Keratinocyte (primary cell): ENCODE measurements at regions not wholly inside any gene's neighbourhood (a gene's known extent, or its start where the extent isn't known, plus 50 kb on each side); places are given as distances from the start of the nearest gene placed in this dataset.

Experiments used
- DNase-seq: peaks from one replicate; pipeline ENCODE4 v3.0.0-alpha.2; 2011; ENCODE audit warnings: low read depth, missing footprints, low spot score
- FAIRE-seq: peaks from 2 replicates; lab custom pipeline; 2011; peaks lifted over from hg19 to GRCh38; lab: Jason Lieb, UNC
- H2AFZ ChIP-seq: 2 replicates; pipeline ENCODE4 v1.6.0; 2012; ENCODE audit warnings: low read length, control low read depth, inconsistent platforms; ENCODE audit not compliant: control insufficient read depth
- H3K27ac ChIP-seq: 2 replicates; pipeline ENCODE4 v1.5.1; 2011; ENCODE audit warnings: low read length; ENCODE audit not compliant: control insufficient read depth, insufficient read depth
- H3K27me3 ChIP-seq: 3 replicates; pipeline ENCODE4 v1.6.0; 2011; ENCODE audit warnings: low read length; ENCODE audit not compliant: control insufficient read depth, insufficient read depth; ENCODE audit errors: extremely low read depth
- H3K36me3 ChIP-seq, 2 experiments: 2 replicates in 1 of 2; 3 replicates in 1 of 2; pipeline ENCODE4 v1.5.1; 2011; ENCODE audit warnings: low read length in 2 of 2, mild to moderate bottlenecking in 1 of 2; ENCODE audit not compliant: control insufficient read depth in 2 of 2, insufficient read depth in 2 of 2; ENCODE audit errors: extremely low read depth in 1 of 2
- H3K4me1 ChIP-seq: 3 replicates; pipeline ENCODE4 v1.5.1; 2011; ENCODE audit warnings: low read length; ENCODE audit not compliant: control insufficient read depth, insufficient read depth; ENCODE audit errors: extremely low read depth
- H3K4me2 ChIP-seq: 3 replicates; pipeline ENCODE4 v1.6.0; 2011; ENCODE audit warnings: low read depth, low read length; ENCODE audit not compliant: control insufficient read depth, insufficient read depth; ENCODE audit errors: extremely low read depth
- H3K4me3 ChIP-seq, 3 experiments: fragments of 200-600 bp in 1 of 3; sonication (generic) in 1 of 3; 2 replicates in 2 of 3; 3 replicates in 1 of 3; pipeline ENCODE4 v1.5.1; 2011 to 2016; ENCODE audit warnings: low read length in 3 of 3, mild to moderate bottlenecking in 3 of 3, control low read depth in 2 of 3, inconsistent platforms in 1 of 3, low read depth in 1 of 3, mixed read lengths in 1 of 3, mixed run types in 1 of 3, moderate library complexity in 1 of 3; ENCODE audit not compliant: control insufficient read depth in 2 of 3, insufficient read depth in 2 of 3; ENCODE audit errors: extremely low read depth in 1 of 3
- H3K79me2 ChIP-seq: 2 replicates; pipeline ENCODE4 v1.6.0; 2012; ENCODE audit warnings: low read length; ENCODE audit not compliant: control insufficient read depth, insufficient read depth
- H3K9ac ChIP-seq: 3 replicates; pipeline ENCODE4 v1.6.0; 2011; ENCODE audit warnings: low read length; ENCODE audit not compliant: control insufficient read depth, insufficient read depth; ENCODE audit errors: extremely low read depth
- H3K9me1 ChIP-seq: 3 replicates; pipeline ENCODE4 v1.6.0; 2011; ENCODE audit warnings: low read length; ENCODE audit not compliant: control insufficient read depth, insufficient read depth; ENCODE audit errors: extremely low read depth
- H3K9me3 ChIP-seq: 2 replicates; pipeline ENCODE4 v1.5.1; 2012; ENCODE audit warnings: low read depth, low read length; ENCODE audit not compliant: control insufficient read depth
- H4K20me1 ChIP-seq: 3 replicates; pipeline ENCODE4 v1.6.0; 2011; ENCODE audit warnings: low read length; ENCODE audit not compliant: control insufficient read depth, insufficient read depth; ENCODE audit errors: extremely low read depth
- CTCF ChIP-seq, 3 experiments: IDR thresholded peaks in 1 of 3; conservative IDR thresholded peaks in 1 of 3; optimal IDR thresholded peaks in 1 of 3; 2 replicates in 2 of 3; 3 replicates in 1 of 3; pipeline versions ENCODE3 to v1.5.1; 2011; ENCODE audit warnings: low read length in 3 of 3, mild to moderate bottlenecking in 3 of 3, moderate library complexity in 2 of 3, control low read depth in 1 of 3, inconsistent platforms in 1 of 3; ENCODE audit not compliant: insufficient read depth in 2 of 3; ENCODE audit errors: extremely low read depth in 1 of 3
- EZH2 ChIP-seq: IDR thresholded peaks from one replicate; pipeline ENCODE4 v1.6.1; 2012; ENCODE audit warnings: inconsistent platforms, mild to moderate bottlenecking, low read length, moderate library complexity
- dilution Hi-C: fragments of 300-500 bp; cut with MboI; formaldehyde crosslinking; loops from one replicate; pipeline ENCODE4 v1.7.0; 2020; ENCODE audit warnings: low sequenced_read_pairs; ENCODE audit not compliant: extremely low pct_ligation_motif_present

GRCh38 chr5:34551911-34552433, 104.2 kb upstream of the RAI14 start:
- Histone ChIP-seq H3K79me2 (no peaks in the 10 kb centered on the region), H3K36me3 (no peaks in the 10 kb centered on the region), H3K9me1 (no peaks in the 10 kb centered on the region), H3K4me1 (peaks cover 5% of the 10 kb centered on the region), H3K27me3 (no peaks in the 10 kb centered on the region), H3K4me3 (no peak overlapping the region), H2AFZ (no peak overlapping the region), H3K4me2 (no peak overlapping the region), H3K9ac (no peak overlapping the region), H4K20me1 (no peaks in the 10 kb centered on the region), H3K27ac (no peak overlapping the region), H3K9me3 (peaks cover 2% of the 10 kb centered on the region)
- dilution Hi-C loops: no loop called here
- FAIRE-seq (no peak), DNase-seq (no peak)
- TF ChIP-seq EZH2 (no peak), CTCF (optimal IDR thresholded peaks at IDR 0.05 in 1 of 3, IDR thresholded peaks at IDR 0.05 in 1 of 3, conservative IDR thresholded peaks at IDR 0.05 in 1 of 3; ENCODE audit: extremely low read depth in 1 of 3, insufficient read depth in 2 of 3, low read length in 3 of 3) (no peak)

- dilution Hi-C loops: no loop called here
- H3K9me1 ChIP-seq: no peaks in the 10 kb centered on the region
- no peak overlapping the region for H3K27ac ChIP-seq
- no peaks in the 10 kb centered on the region for H3K9me3 ChIP-seq
- peaks cover 5% of the 10 kb centered on the region for H3K4me1 ChIP-seq
- no peak overlapping the region for H3K4me2 ChIP-seq
- no peaks in the 10 kb centered on the region for H4K20me1 ChIP-seq
- no peaks in the 10 kb centered on the region for H3K27me3 ChIP-seq
- DNase-seq (no peak), FAIRE-seq (no peak)
- H2AFZ ChIP-seq: no peak overlapping the region
- TF ChIP-seq CTCF (optimal IDR thresholded peaks at IDR 0.05 in 1 of 3, IDR thresholded peaks at IDR 0.05 in 1 of 3, conservative IDR thresholded peaks at IDR 0.05 in 1 of 3; ENCODE audit: extremely low read depth in 1 of 3, insufficient read depth in 2 of 3, low read length in 3 of 3) (no peak), EZH2 (no peak)
- H3K9ac ChIP-seq: no peak overlapping the region
- H3K36me3 ChIP-seq: no peaks in the 10 kb centered on the region
- no peaks in the 10 kb centered on the region for H3K79me2 ChIP-seq
- H3K4me3 ChIP-seq: no peak overlapping the region
Observed at GRCh38 chr5:34552686-34553085, 103.4 kb upstream of the RAI14 start.
